ENCODE measurements at regions not wholly inside any gene's neighbourhood (a gene's known extent, or its start where the extent isn't known, plus 50 kb on each side); places are given as distances from the start of the nearest gene placed in this dataset.

DNA sequence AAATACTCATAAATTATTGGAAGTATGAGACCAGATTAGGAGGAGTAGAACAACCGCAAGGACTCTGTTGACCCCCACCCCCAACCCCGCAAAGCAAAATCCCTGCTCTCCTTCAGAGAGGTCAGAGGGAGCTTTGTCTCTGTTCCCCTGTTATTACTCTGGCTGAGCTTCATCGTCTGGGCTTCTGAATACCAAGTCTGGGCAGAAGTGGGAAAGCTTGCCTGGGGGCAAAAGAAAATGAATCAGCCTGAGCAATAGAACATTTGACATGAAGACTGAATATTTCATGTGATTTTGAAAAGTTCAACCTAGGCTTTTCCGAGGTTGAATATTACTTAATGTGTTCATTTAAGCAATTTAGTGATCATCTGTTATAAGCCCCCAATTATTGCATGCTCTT, 114.6 kb upstream of the ARHGAP28 start:
- no peak for DNase-seq

- no peak for DNase-seq
Measured at GRCh38 chr18:6616981-6617380, 112.5 kb upstream of the ARHGAP28 start.

GRCh38 chr18:6621437-6621836, 108.1 kb upstream of the ARHGAP28 start:
- DNase-seq, result no peak

DNA sequence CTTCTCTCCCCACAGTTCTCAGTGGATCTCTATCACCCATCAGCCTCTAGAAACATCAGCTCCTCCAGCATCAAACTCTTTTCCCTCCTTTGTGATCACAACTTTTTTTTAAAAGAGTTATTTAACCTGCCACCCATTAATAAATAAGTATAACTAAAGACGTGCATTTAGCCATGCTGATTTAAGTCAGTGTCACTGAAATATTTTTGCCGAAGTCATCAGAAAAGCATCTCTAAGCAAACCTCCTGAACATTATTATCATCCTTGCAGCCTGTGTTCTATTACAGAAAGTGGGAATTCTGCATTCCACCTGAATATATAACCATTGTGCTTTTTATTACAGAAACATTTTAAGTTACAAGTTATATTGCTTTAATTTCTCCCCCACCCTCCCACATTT, 106.2 kb upstream of the ARHGAP28 start:
- DNase-seq, result no peak

- no peak for DNase-seq
Measured at GRCh38 chr18:6624271-6624660, 105.2 kb upstream of the ARHGAP28 start.

DNA sequence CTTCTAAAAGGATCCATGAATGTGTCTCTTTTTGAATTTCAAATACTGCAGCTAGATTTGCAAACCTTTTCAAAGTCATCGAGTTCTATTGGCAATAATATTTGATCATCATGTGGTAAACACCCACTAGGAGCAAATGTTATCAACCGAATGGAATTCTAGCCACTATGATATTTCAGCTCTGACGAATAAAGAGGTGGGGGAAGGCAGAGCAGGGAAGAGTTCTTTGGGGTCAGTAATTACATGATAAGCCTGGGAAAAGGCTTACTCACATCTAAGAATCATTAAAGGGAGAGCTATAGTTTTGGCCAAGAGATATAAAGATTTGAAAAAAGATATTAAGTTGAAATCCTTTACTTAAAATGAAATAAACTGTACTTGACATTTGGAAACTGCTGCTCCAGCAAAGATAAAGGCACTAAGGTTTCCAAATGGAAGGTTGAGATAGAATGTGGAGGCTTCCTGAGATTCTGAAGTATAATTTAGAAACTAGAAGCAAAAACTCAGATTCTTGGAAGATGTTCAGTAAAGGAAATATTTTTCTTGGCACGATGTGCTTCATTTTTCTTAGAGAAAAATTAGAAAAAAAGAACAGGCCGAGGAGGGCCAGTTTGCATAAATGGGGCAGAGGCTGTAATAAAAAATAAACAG, 104.7 kb upstream of the ARHGAP28 start:
- DNase-seq, result no peak

- DNase-seq, result no peak
Measured at GRCh38 chr18:6625481-6625880, 104.0 kb upstream of the ARHGAP28 start.

- no peak for DNase-seq
Measured at GRCh38 chr18:6626457-6626856, 103.1 kb upstream of the ARHGAP28 start.

GRCh38 chr18:6627645-6628044, 101.9 kb upstream of the ARHGAP28 start:
- DNase-seq, result no peak

GRCh38 chr18:6628187-6628586, 101.3 kb upstream of the ARHGAP28 start:
- no peak for DNase-seq

- no peak for DNase-seq
Measured at GRCh38 chr18:6629635-6630140, 99.8 kb upstream of the ARHGAP28 start.

GRCh38 chr18:6633310-6633709, 96.2 kb upstream of the ARHGAP28 start:
- no peak for DNase-seq

DNA sequence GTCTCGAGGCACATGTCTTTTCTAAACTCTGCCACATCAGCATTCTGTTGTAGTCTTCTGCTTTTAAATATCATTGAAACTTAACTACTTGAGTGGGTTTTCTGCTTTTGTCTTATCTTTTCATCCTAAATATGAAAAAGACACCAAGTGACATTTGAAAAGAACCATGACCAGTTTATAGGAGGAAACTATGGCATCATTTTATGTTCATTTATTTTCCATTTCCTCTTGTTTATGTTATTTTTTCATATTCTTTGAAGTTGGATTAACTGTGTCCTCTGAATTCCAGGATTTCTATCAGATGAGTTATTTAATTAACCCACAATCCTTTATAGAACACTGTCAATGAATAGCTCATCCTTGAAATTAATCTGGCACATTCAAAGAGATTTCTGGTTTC, 93.4 kb upstream of the ARHGAP28 start:
- DNase-seq, result no peak

DNA sequence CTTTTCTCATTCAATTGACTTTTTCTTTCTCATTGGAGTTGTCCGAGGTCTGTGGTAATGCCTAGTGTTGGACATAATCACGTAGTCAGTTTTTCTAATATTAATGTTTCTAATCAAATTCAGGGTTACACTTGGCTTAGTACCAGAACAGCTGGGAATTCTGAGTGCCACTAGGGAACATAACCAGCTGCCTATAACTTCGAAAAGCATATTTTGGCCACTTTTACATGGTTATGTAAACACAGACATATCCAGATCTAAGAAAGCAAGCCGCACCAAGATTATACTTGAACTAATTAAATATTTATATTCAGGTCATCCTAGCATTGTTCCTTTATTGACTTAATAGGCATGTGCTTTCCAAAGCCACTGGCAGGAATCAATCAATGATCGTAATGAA, 91.1 kb upstream of the ARHGAP28 start:
- no peak for DNase-seq

GRCh38 chr18:6639305-6639704, 90.2 kb upstream of the ARHGAP28 start:
- DNase-seq, result no peak

- DNase-seq, result no peak
Measured at GRCh38 chr18:6644836-6645627, 84.5 kb upstream of the ARHGAP28 start.

DNA sequence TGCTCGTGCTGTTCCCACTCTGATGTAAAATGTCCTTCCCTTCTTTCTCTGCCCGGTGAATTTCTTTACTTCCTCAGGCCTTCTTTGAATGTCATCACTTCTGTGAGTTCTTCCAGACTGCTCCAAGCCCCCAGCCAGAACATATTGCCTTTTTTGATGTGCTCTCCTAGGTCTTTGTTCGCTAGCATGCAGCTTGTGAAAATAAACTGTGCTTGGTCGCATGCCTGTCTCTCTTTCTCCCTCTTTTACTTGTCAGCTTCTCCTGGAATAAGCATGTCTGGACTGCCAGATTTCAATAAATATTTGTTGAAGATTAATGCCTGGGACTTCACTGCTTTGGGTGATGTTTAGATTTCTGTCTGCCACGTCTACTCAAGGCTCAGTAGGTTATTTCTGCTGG, 82.7 kb upstream of the ARHGAP28 start:
- no peak for DNase-seq

DNA sequence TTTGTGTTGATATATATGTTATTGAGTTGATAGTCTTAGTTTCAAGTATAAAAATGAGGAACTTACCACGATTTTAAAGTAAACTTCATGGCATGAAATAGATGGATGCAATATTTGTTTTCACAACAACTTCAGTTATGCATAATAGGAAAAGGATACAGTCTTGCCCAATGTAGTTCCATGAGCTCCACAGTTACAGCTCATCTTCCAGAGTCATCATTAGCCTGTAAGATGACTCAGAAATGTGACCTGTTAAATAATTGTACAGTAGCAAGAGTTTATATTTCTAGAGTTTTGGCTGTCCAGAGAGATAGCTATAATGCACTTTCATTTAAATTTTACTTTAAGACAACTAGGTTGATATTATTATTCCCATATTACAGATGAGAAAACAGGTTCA, 80.9 kb upstream of the ARHGAP28 start:
- no peak for DNase-seq

DNA sequence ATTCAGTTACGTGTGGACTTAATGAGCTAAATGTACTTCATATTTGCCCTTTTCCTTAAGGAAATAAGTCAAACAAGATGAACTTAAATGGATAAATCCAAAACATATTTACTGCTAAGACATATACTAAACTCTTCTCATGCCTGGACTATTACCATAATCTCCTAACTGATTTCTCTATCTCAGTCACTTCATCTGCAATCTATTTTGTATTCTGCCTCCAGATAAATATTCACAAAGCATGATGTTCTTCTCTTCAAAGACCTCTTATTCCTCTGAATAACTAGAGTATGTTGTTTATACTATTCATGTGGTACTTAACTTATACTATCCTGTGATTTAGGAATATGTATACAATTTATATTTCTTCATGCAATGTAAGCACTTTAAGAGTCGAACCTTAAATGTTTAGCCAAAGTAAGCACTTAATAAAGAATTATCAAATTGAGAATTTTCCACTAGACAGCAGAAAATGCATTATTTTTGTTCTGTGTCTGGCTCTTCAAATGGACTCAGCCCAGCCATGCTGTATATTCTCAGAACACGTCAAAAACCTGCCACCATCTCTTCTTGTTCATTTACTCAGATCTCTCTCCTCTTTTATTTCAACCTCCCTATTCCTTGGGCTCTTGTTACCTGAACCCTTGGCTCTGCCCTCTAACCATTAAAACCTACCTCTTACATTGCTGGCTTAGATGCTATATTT, 79.9 kb upstream of the ARHGAP28 start:
- DNase-seq, result no peak

GRCh38 chr18:6650127-6650507, 79.4 kb upstream of the ARHGAP28 start:
- DNase-seq, result no peak

DNA sequence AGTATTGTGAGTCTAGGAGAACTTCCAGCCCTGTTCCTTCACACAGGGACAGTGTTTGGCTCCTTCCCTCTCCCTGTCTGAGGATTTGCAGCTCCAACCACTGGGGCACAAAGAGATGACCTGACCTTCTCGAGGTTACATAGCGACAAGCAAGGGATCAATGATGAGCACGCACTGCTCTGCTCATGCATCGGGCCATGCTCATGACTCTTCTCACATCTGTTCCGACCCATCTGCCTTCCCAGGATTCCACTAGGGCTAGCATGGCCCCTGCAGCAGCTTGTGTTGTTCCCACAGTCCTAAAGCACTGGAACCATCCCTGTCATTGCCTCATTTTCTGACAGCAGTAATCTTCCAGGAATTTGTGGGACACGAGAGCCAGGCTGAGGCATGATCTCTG, 78.8 kb upstream of the ARHGAP28 start:
- no peak for DNase-seq

DNA sequence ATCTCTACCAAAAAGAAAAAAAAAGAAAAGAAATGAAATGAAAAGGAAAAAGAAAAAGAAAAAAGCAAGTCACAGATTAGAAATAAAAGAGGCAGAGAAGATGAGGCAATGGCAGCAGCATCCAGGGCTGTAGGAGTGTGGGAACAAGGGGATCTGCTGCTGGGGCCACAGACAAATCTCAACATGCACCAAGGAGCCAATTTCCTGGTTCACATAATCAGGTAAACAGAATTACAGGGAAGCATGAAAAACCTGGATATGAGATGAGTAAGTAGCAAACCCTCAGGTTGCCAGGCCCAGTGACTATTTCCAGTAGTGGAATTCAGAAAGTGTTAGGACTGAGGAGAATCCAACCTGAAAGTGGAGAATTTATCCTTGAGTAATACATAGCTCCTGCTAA, 77.4 kb upstream of the ARHGAP28 start:
- DNase-seq, result no peak

DNA sequence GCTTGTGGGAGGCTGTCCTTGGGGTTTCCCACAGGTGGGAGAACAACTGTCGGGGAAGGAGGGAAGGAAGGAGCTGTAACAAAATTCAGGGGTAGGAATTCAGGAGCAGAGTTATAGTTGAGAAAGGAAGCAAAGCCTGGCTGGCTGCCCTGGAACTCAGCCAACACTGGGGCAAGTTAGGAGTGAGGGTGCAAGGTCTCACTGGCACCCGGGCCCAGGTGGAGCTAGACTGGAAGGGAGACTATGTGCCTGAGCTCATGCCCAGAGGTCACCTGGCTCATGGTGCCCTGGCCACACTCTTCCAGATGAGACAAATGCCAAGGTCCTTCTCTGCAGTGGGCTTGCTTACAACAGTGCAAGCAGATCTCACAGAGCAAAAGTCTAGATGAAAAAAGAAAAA, 75.6 kb upstream of the ARHGAP28 start:
- no peak for DNase-seq
